ENCODE measurements at regions not wholly inside any gene's neighbourhood (a gene's known extent, or its start where the extent isn't known, plus 50 kb on each side); places are given as distances from the start of the nearest gene placed in this dataset.

- TF ChIP-seq, protein P1, sequence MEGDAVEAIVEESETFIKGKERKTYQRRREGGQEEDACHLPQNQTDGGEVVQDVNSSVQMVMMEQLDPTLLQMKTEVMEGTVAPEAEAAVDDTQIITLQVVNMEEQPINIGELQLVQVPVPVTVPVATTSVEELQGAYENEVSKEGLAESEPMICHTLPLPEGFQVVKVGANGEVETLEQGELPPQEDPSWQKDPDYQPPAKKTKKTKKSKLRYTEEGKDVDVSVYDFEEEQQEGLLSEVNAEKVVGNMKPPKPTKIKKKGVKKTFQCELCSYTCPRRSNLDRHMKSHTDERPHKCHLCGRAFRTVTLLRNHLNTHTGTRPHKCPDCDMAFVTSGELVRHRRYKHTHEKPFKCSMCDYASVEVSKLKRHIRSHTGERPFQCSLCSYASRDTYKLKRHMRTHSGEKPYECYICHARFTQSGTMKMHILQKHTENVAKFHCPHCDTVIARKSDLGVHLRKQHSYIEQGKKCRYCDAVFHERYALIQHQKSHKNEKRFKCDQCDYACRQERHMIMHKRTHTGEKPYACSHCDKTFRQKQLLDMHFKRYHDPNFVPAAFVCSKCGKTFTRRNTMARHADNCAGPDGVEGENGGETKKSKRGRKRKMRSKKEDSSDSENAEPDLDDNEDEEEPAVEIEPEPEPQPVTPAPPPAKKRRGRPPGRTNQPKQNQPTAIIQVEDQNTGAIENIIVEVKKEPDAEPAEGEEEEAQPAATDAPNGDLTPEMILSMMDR (IDR thresholded peaks at IDR 0.05; ENCODE audit: low read depth, low read length), result no peak
- in situ Hi-C loops (cut with HindIII; ENCODE audit: low sequenced_read_pairs), result no loop called here
- no peak overlapping the region for H3K4me3 ChIP-seq (ENCODE audit: low read depth, low read length)
- no peak for DNase-seq (ENCODE audit: low read depth, low spot score)
These were observed 802.8 kb downstream of the NR2F1-AS1 start for GRCh38 chr5:92778261-92778660.

- H3K4me3 ChIP-seq (ENCODE audit: low read depth, low read length), result no peak overlapping the region
- in situ Hi-C loops (cut with HindIII; ENCODE audit: low sequenced_read_pairs), result no loop called here
- TF ChIP-seq, protein P1 (IDR thresholded peaks at IDR 0.05; ENCODE audit: low read depth, low read length), result no peak
- DNase-seq (ENCODE audit: low read depth, low spot score), result no peak
These were observed 803.6 kb downstream of the NR2F1-AS1 start for GRCh38 chr5:92777421-92777820.

DNA sequence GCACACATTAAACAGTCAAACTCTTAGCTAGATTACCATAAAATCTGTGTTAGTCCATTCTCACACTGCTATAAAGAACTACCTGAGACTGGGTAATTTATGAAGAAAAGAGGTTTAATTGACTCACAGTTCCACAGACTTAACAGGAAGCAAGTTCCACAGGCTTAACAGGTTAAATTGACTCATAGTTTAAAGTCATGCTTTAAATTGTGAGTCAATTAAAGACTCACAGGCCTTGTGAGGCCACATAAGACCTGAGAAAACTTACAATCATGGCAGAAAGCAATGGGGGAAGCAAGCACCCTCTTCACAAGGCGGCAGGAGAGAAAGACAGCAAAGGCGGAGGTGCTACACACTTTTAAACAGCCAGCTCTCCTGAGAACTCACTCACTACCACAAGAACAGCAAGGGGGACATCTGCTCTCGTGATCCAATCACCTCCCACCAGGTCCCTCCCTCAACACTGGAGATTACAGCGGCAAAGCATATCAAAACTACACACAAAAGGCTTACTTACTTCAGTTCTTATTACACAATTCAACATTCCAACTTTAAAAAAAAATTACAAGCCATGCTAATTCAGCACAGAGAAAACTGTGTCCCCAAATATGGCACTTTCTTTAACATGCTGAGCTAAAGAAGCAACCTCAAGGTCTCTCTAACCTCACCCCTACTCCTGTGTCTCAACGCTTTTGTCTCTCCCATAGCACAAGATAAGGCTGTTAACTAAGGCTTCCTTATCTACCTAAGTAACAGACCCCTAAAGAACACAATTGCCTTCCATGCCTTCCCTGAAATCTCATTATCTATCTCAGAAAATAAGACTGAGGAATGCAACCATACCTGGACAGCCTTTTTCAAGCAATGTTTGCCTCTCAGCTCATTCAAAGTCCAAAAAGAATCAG, 805.1 kb downstream of the NR2F1-AS1 start:
- in situ Hi-C loops (cut with HindIII; ENCODE audit: low sequenced_read_pairs), result no loop called here
- H3K4me3 ChIP-seq (ENCODE audit: low read depth, low read length), result no peak overlapping the region
- peak; percentile 33 for DNase-seq (ENCODE audit: low read depth, low spot score)
- TF ChIP-seq, protein P1 (IDR thresholded peaks at IDR 0.05; ENCODE audit: low read depth, low read length), result no peak

DNA sequence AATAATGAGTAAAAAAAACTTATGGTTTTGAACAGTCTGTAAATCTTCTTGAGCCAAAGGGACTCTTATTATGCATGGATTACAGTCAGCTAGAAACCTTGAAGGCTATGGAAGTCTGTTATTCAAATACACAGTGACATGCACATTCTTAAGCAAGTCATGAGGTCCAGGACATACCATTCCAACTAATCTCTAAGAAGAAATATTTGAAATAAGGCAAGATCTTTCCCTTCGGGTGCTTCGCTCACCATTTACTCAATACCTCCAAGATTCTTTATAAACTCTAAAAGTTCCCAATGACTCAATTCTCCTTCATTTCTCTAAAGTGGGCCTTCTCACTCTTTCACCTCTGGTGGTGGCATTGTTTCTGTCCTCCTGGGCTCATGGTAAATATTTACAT, 811.0 kb downstream of the NR2F1-AS1 start:
- in situ Hi-C loops (cut with HindIII; ENCODE audit: low sequenced_read_pairs), result no loop called here
- DNase-seq (ENCODE audit: low read depth, low spot score), result peak; percentile 14
- no peak overlapping the region for H3K4me3 ChIP-seq (ENCODE audit: low read depth, low read length)
- TF ChIP-seq, protein P1 (IDR thresholded peaks at IDR 0.05; ENCODE audit: low read depth, low read length), result no peak

GRCh38 chr5:92761585-92761984, 819.4 kb downstream of the NR2F1-AS1 start:
- TF ChIP-seq, protein P1 (IDR thresholded peaks at IDR 0.05; ENCODE audit: low read depth, low read length), result no peak
- no peak overlapping the region for H3K4me3 ChIP-seq (ENCODE audit: low read depth, low read length)
- DNase-seq (ENCODE audit: low read depth, low spot score), result no peak
- in situ Hi-C loops (cut with HindIII; ENCODE audit: low sequenced_read_pairs), result no loop called here

- in situ Hi-C loops (cut with HindIII; ENCODE audit: low sequenced_read_pairs), result no loop called here
- H3K4me3 ChIP-seq (ENCODE audit: low read depth, low read length), result no peak overlapping the region
- TF ChIP-seq, protein P1 (IDR thresholded peaks at IDR 0.05; ENCODE audit: low read depth, low read length), result no peak
- no peak for DNase-seq (ENCODE audit: low read depth, low spot score)
These were observed 820.5 kb downstream of the NR2F1-AS1 start for GRCh38 chr5:92760550-92760949.
